Liver (tissue), 7 donors: ENCODE measurements at regions not wholly inside any gene's neighbourhood (a gene's known extent, or its start where the extent isn't known, plus 50 kb on each side); places are given as distances from the start of the nearest gene placed in this dataset.

Experiments used
- DNase-seq: peaks from one replicate; pipeline ENCODE4 v3.0.0-alpha.2; 2017; ENCODE audit warnings: low spot score
- H3K27ac ChIP-seq, 2 donors: one replicate each; pipeline ENCODE4 v1.7.0; 2013; ENCODE audit warnings: inconsistent platforms in 2 of 2, low read length in 2 of 2, control low read depth in 1 of 2, low read depth in 1 of 2, mild to moderate bottlenecking in 1 of 2
- H3K27me3 ChIP-seq, 4 donors: one replicate each; pipeline versions ENCODE4 v1.6.1 to v1.7.0; 2013; ENCODE audit warnings: low read length in 3 of 4, inconsistent platforms in 1 of 4, mild to moderate bottlenecking in 1 of 4, moderate library complexity in 1 of 4; ENCODE audit not compliant: control insufficient read depth in 4 of 4, insufficient read depth in 4 of 4
- H3K36me3 ChIP-seq, 4 donors: one replicate each; pipeline versions ENCODE4 v1.6.1 to v1.7.0; 2013; ENCODE audit warnings: low read length in 3 of 4, mild to moderate bottlenecking in 3 of 4, low read depth in 1 of 4, moderate library complexity in 1 of 4; ENCODE audit not compliant: control insufficient read depth in 4 of 4, insufficient read depth in 3 of 4
- H3K4me1 ChIP-seq, 4 donors: one replicate each; pipeline versions ENCODE4 v1.6.1 to v1.7.0; 2013; ENCODE audit warnings: low read length in 3 of 4, mild to moderate bottlenecking in 3 of 4, moderate library complexity in 1 of 4; ENCODE audit not compliant: control insufficient read depth in 4 of 4, insufficient read depth in 4 of 4
- H3K4me3 ChIP-seq, 3 donors: one replicate each; pipeline versions ENCODE4 v1.6.1 to v1.7.0; 2013; ENCODE audit warnings: low read length in 3 of 3, control low read depth in 1 of 3, low read depth in 1 of 3, mild to moderate bottlenecking in 1 of 3
- H3K9ac ChIP-seq, 2 donors: one replicate each; pipeline ENCODE4 v1.7.0; 2013; ENCODE audit warnings: low read length in 2 of 2, mild to moderate bottlenecking in 2 of 2, moderate library complexity in 2 of 2, control low read depth in 1 of 2, low read depth in 1 of 2
- H3K9me3 ChIP-seq, 4 donors: one replicate each; pipeline versions ENCODE4 v1.6.1 to v1.7.0; 2013; ENCODE audit warnings: low read length in 3 of 4; ENCODE audit not compliant: control insufficient read depth in 4 of 4
- ATF3 ChIP-seq: IDR thresholded peaks from 2 replicates; pipeline ENCODE4 v1.6.1; 2016; ENCODE audit warnings: antibody characterized with exemption
- EGR1 ChIP-seq, 2 donors: IDR thresholded peaks; 2 replicates each; pipeline ENCODE4 v1.6.1; 2016 to 2018; ENCODE audit warnings: antibody characterized with exemption in 2 of 2, low read depth in 2 of 2
- FOXA1 ChIP-seq: IDR thresholded peaks from 2 replicates; pipeline ENCODE4 v1.6.1; 2016; ENCODE audit warnings: antibody characterized with exemption
- FOXA2 ChIP-seq: IDR thresholded peaks from 2 replicates; pipeline ENCODE4 v1.6.1; 2016; ENCODE audit warnings: antibody characterized with exemption
- GABPA ChIP-seq, 2 donors: IDR thresholded peaks in 1 of 2; conservative IDR thresholded peaks in 1 of 2; 2 replicates each; pipeline ENCODE4 v1.6.1; 2016; ENCODE audit warnings: antibody characterized with exemption in 2 of 2, mild to moderate bottlenecking in 1 of 2, moderate library complexity in 1 of 2
- HNF4A ChIP-seq, 2 donors: conservative IDR thresholded peaks; 2 replicates each; pipeline ENCODE4 v1.6.1; 2016; ENCODE audit warnings: antibody characterized with exemption in 2 of 2, mild to moderate bottlenecking in 2 of 2
- HNF4G ChIP-seq: IDR thresholded peaks from 2 replicates; pipeline ENCODE4 v1.6.1; 2016; ENCODE audit warnings: antibody characterized with exemption
- JUND ChIP-seq, 2 donors: IDR thresholded peaks; 2 replicates each; pipeline ENCODE4 v1.6.1; 2016; ENCODE audit warnings: antibody characterized with exemption in 2 of 2
- MAX ChIP-seq: IDR thresholded peaks from 2 replicates; pipeline ENCODE4 v1.6.1; 2016; ENCODE audit warnings: antibody characterized with exemption
- NR2F2 ChIP-seq: IDR thresholded peaks from 2 replicates; pipeline ENCODE4 v1.6.1; 2016; ENCODE audit warnings: antibody characterized with exemption
- RAD21 ChIP-seq, 2 donors: IDR thresholded peaks; 2 replicates each; pipeline ENCODE4 v1.6.1; 2016; ENCODE audit warnings: antibody characterized with exemption in 2 of 2, mild to moderate bottlenecking in 2 of 2
- REST ChIP-seq: IDR thresholded peaks from 2 replicates; pipeline ENCODE4 v1.6.1; 2016; ENCODE audit warnings: antibody characterized with exemption, mild to moderate bottlenecking
- RXRA ChIP-seq, 2 donors: IDR thresholded peaks; 2 replicates each; pipeline ENCODE4 v1.6.1; 2017 to 2018; ENCODE audit warnings: antibody characterized with exemption in 2 of 2, mild to moderate bottlenecking in 1 of 2
- SP1 ChIP-seq: IDR thresholded peaks from 2 replicates; pipeline ENCODE4 v1.6.1; 2018; ENCODE audit warnings: antibody characterized with exemption, mild to moderate bottlenecking
- TAF1 ChIP-seq: conservative IDR thresholded peaks from 2 replicates; pipeline ENCODE4 v1.6.1; 2016; ENCODE audit warnings: antibody characterized with exemption, mild to moderate bottlenecking
- YY1 ChIP-seq: IDR thresholded peaks from 2 replicates; pipeline ENCODE4 v1.6.1; 2016; ENCODE audit warnings: antibody characterized with exemption, mild to moderate bottlenecking
- ZBTB33 ChIP-seq: IDR thresholded peaks from 2 replicates; pipeline ENCODE4 v1.6.1; 2016; ENCODE audit warnings: antibody characterized with exemption
- WGBS: extraction: QIAGEN DNeasy Blood & Tissue Kit; methylation state at CpG from one replicate; pipeline ENCODE4 v1.1.7; 2013; 5-methylcytosine and 5-hydroxymethylcytosine counted together
- donor health status: healthy.
- donor health status: healthy.
- donor health status: healthy.
- donor health status: healthy.

GRCh38 chr12:124423761-124424515 lies 129.0 kb downstream of the RFLNA start:
- no peak for DNase-seq
- Histone ChIP-seq H3K4me3 (no peak overlapping the region), H3K9ac (peak overlapping the region in 1 of 2 donors; percentile 48), H3K27me3 (no peaks in the 10 kb centered on the region), H3K27ac (peak overlapping the region; percentile 53 to 86), H3K36me3 (peaks cover 6 to 23% (median 12%) of the 10 kb centered on the region in 4 donors), H3K4me1 (peaks cover 6 to 35% (median 9%) of the 10 kb centered on the region in 4 donors), H3K9me3 (no peaks in the 10 kb centered on the region)
- TF ChIP-seq REST (no peak), RAD21 (IDR thresholded peaks at IDR 0.05) (no peak), GABPA (IDR thresholded peaks at IDR 0.05 in 1 of 2, conservative IDR thresholded peaks at IDR 0.05 in 1 of 2) (no peak), MAX (no peak), RXRA (IDR thresholded peaks at IDR 0.05) (no peak)
- 87% methylated on average over 26 of the region's 26 CpGs for WGBS

GRCh38 chr12:124422570-124423523 lies 128.0 kb downstream of the RFLNA start:
- no peaks in the 10 kb centered on the region for H3K9me3 ChIP-seq
- H3K36me3 ChIP-seq = peaks cover 8 to 26% (median 12%) of the 10 kb centered on the region in 4 donors
- H3K27me3 ChIP-seq = no peaks in the 10 kb centered on the region
- no peak overlapping the region for H3K4me3 ChIP-seq
- 36% methylated on average over 37 of the region's 37 CpGs for WGBS
- no peak for DNase-seq
- peak overlapping the region; percentile 62 to 86 for H3K27ac ChIP-seq
- peaks cover 6 to 34% (median 9%) of the 10 kb centered on the region in 4 donors for H3K4me1 ChIP-seq
- H3K9ac ChIP-seq = peak overlapping the region in 1 of 2 donors; percentile 48
- TF ChIP-seq REST = peak; percentile 31
- peak; percentile 54 to 56 for TF ChIP-seq RAD21 (IDR thresholded peaks at IDR 0.05)
- TF ChIP-seq FOXA1 = no peak
- no peak for TF ChIP-seq SP1
- TF ChIP-seq GABPA (IDR thresholded peaks at IDR 0.05 in 1 of 2, conservative IDR thresholded peaks at IDR 0.05 in 1 of 2) = no peak
- TF ChIP-seq MAX = no peak
- peak; percentile 23 to 87 for TF ChIP-seq HNF4A (conservative IDR thresholded peaks at IDR 0.05)
- peak; percentile 54 to 86 for TF ChIP-seq RXRA (IDR thresholded peaks at IDR 0.05)
- TF ChIP-seq YY1 = peak; percentile 70
- peak; percentile 92 for TF ChIP-seq NR2F2
- no peak for TF ChIP-seq FOXA2
- peak; percentile 44 to 76 for TF ChIP-seq JUND (IDR thresholded peaks at IDR 0.05)
- no peak for TF ChIP-seq TAF1
- no peak for TF ChIP-seq ATF3
- TF ChIP-seq EGR1 (IDR thresholded peaks at IDR 0.05; ENCODE audit: low read depth in 2 of 2) = peak in 1 of 2 donors; percentile 53
- no peak for TF ChIP-seq HNF4G
- TF ChIP-seq ZBTB33 = no peak
